GM12873 (cell line): ENCODE measurements at regions not wholly inside any gene's neighbourhood (a gene's known extent, or its start where the extent isn't known, plus 50 kb on each side); places are given as distances from the start of the nearest gene placed in this dataset.

Experiments
- TF ChIP-seq, protein P1 (sequence below): IDR thresholded peaks from 2 replicates; pipeline ENCODE4 v1.5.1; 2012; ENCODE audit warnings: low read depth, mild to moderate bottlenecking, moderate library complexity, low read length, control low read depth; ENCODE audit not compliant: insufficient read depth; ENCODE audit errors: missing control alignments

DNA sequence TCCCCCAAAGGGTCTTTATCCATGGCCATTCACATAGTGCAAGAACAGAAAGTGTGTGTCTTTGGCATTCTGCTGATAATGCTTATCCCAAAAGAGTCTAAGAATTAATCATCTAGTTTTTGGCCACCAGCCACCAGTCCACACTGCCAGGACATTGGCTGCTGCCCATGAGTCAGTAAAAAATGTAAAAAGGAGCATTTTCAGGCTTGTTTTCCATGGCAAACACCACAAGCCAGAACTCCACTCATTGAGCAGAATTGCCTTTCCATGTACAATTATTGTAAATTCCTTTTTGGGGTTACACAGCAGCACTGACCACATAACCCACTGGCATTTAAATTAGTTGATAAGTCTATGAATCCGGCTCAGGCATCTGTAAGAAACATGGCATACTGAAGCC lies 89.2 kb upstream of the PRDX4 start:
- TF ChIP-seq, protein P1, sequence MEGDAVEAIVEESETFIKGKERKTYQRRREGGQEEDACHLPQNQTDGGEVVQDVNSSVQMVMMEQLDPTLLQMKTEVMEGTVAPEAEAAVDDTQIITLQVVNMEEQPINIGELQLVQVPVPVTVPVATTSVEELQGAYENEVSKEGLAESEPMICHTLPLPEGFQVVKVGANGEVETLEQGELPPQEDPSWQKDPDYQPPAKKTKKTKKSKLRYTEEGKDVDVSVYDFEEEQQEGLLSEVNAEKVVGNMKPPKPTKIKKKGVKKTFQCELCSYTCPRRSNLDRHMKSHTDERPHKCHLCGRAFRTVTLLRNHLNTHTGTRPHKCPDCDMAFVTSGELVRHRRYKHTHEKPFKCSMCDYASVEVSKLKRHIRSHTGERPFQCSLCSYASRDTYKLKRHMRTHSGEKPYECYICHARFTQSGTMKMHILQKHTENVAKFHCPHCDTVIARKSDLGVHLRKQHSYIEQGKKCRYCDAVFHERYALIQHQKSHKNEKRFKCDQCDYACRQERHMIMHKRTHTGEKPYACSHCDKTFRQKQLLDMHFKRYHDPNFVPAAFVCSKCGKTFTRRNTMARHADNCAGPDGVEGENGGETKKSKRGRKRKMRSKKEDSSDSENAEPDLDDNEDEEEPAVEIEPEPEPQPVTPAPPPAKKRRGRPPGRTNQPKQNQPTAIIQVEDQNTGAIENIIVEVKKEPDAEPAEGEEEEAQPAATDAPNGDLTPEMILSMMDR: no peak

DNA sequence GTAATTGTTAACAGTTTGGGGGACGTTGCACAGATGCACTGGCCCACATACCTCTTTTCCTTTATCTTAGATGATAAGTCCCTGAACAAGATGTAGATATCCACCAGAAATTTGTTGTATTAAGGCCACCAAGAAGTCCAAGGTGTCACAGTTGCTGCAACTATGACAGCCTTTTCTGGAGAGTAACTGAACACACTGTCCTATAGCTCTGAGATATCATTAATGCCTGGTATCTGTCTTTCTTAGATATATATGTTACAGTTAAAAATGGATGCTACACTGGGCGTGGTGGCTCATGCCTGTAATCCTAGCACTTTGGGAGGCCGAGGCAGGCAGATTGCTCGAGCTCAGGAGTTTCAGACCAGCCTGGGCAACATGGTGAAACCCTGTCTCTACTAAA lies 77.8 kb upstream of the PRDX4 start:
- TF ChIP-seq, protein P1: no peak

DNA sequence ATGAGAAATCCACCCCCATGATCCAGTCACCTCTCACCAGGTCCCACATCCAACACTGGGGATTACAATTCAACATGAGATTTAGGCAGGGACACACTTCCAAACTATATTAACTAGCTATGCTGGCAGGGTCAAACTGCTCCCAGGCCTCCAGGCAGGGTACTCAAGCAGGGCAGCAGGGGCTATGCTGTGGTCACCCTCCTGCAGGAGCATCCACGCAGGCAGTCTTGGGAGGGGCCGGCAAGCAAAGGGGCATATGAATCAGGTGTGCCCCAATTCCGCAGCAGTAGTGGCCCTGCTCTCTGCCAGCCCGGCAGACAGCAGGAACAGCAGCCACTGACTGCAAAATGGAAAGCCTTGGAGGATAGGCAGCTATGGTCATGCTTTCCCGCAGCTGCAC lies 74.6 kb upstream of the PRDX4 start:
- TF ChIP-seq, protein P1: no peak

DNA sequence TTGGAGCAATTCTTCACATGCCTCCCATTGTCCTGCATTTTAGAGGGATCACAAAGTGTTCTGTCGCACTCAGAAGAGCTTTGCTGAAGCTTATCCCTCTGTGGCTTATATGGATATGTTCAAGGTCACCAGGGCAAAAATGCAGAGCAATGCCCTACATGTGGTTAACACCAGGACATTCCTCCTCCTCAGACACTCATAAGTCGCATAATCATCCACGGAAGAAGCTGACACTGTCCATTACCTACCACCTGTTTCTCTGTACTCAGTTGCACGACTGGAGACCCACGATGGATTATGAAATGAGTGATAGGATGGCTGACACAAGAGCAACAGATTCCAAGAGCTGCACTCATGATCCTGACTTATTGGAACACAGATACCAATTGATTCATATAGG lies 68.7 kb upstream of the PRDX4 start:
- TF ChIP-seq, protein P1: no peak

DNA sequence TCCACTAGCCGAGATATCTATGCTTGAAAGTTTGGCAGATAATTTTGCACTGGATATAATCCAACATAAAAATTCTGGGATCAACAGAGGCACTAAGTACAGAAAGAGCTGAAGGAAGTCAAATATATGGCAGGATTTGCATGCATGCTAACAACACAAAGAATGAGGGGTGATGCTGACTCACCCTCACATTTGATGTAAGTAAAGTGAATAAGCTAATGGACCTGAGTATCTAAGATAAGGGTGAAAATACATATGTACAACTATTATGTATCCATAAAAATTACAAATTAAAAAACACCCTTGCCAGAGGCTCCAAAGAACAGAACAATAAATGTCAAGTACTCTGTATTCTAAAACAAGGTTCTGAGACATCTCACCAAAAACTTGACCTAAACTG lies 63.8 kb upstream of the PRDX4 start:
- TF ChIP-seq, protein P1: no peak

DNA sequence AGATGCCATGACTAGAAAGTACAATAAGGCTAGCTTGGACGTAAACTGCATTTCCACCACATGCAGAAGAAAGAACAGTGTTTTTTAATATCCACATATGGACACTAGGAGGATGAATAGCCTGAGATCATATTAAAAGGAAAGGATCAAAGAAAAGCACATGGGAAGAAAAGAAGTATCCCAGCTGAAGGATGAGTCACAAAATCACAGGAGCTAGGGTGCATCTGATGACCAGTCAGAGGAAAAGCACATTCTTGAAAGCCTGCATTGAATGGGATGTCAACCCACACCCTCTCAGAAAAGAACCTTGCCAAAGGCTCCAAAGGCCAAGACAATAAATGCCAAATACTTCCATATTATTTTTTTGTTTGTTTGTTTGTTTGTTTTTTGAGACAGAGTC lies 56.8 kb upstream of the PRDX4 start:
- TF ChIP-seq, protein P1: no peak

DNA sequence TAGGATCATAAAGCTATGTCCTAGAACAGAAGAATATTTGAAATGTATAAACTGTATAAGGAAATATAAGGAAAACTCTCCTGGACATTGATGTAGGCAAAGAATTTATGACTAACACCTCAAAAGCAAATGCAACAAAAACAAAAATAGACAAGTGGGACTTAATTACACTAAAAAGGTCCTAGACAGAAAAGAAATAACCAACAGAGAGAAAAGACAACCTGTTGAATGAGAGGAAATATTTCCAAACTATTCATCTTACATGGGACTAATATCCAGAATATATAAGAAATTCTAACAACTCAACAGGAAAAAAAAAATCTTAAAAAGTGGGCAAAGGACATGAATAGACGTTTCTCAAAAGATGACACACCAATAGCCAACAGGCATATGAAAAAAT lies 54.4 kb upstream of the PRDX4 start:
- TF ChIP-seq, protein P1: no peak
